ENCODE measurements at regions not wholly inside any gene's neighbourhood (a gene's known extent, or its start where the extent isn't known, plus 50 kb on each side); places are given as distances from the start of the nearest gene placed in this dataset.

DNA sequence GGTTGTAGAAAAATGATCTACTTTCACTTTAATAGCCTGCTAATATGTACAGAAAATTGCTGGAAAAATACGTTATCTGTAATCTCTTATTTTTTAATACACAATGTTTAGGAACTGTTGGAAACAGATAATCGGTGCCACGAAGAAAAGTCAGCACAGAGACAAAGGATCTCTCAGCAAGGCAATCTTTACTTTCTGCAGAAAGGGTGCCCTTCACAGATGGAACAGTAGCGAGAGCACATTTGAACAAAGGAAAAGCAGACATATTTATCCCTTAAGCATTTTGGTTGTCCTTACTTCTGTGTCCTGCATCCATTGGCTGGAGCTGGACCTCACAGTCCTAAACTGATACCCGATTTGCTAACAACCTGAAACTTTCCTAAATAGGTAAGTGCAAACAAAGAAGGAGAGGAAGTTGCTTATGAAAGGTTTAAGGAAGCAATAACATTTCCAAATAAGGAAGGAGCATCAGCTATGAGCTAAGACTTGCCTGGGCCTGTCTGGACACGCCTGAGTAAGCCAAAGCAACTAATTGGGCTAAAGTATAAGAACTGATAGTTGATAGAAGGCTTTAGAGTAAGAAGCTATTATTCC lies 640.0 kb downstream of the SH2D4B start:
- ATAC-seq (ENCODE audit: low read depth) (no peak), DNase-seq (no peak)
- BruUV-seq (replicated peaks): no TSS peak
- Histone ChIP-seq H3K4me3 (ENCODE audit: insufficient read depth, low read depth, low read length) (no peak overlapping the region), H2BK15ac (ENCODE audit: low read depth, low read length) (no peak overlapping the region), H2BK120ac (ENCODE audit: low read depth, low read length) (no peak overlapping the region), H3K18ac (ENCODE audit: low read depth, low read length) (no peak overlapping the region), H4K5ac (ENCODE audit: low read depth, low read length) (no peak overlapping the region), H3K4me2 (ENCODE audit: low read depth, low read length) (no peak overlapping the region), H2AK9ac (replicated peaks; ENCODE audit: low read depth, low read length, poor library complexity) (no peak overlapping the region), H4K91ac (ENCODE audit: insufficient read depth, low read depth, low read length) (no peak overlapping the region), H4K20me1 (ENCODE audit: insufficient read depth, low read length) (no peaks in the 10 kb centered on the region), H3K9ac (ENCODE audit: low read depth, low read length) (no peak overlapping the region), H3K23ac (ENCODE audit: low read depth, low read length) (no peak overlapping the region), H3K4ac (ENCODE audit: low read depth, low read length) (no peak overlapping the region), H2AFZ (replicated peaks; ENCODE audit: low read length, poor library complexity) (no peak overlapping the region), H3K27me3 (ENCODE audit: control insufficient read depth, insufficient read depth, low read length) (no peaks in the 10 kb centered on the region), H3K14ac (replicated peaks; ENCODE audit: low read depth, low read length) (no peak overlapping the region), H3K27ac (ENCODE audit: insufficient read depth, low read length) (no peak overlapping the region), H4K8ac (ENCODE audit: low read depth in 2 of 2, low read length in 2 of 2) (no peak overlapping the region), H3K79me1 (ENCODE audit: low read depth in 1 of 2, low read length in 2 of 2) (no peaks in the 10 kb centered on the region), H2AK5ac (ENCODE audit: low read depth, low read length) (no peak overlapping the region), H3K56ac (ENCODE audit: extremely low read depth, insufficient read depth, low read length) (no peak overlapping the region), H3K9me1 (ENCODE audit: insufficient read depth, low read length) (no peaks in the 10 kb centered on the region), H2BK20ac (ENCODE audit: low read depth, low read length) (no peak overlapping the region), H3K9me3 (ENCODE audit: control insufficient read depth, insufficient read depth, low read length) (peaks cover 2% of the 10 kb centered on the region), H3K4me1 (ENCODE audit: control insufficient read depth, insufficient read depth, low read length) (no peaks in the 10 kb centered on the region), H3K36me3 (ENCODE audit: control insufficient read depth, insufficient read depth, low read length) (no peaks in the 10 kb centered on the region), H2BK5ac (ENCODE audit: low read depth, low read length, poor library complexity, severe bottlenecking) (no peak overlapping the region)
- WGBS, 2 experiments (ENCODE audit: extremely low coverage in 2 of 2, insufficient read length in 1 of 2): 33% methylated on average over 1 of the region's 6 CpGs; no CpG with 5 or more reads in 1 of the 2 experiments
- ChIA-PET POLR2A (ENCODE audit: unreplicated experiment) (no interaction called here), CTCF (no interaction called here)
- in situ Hi-C loops (cut with MboI; ENCODE audit: low sequenced_read_pairs): no loop called here
- dilution Hi-C loops (cut with HindIII; ENCODE audit: low sequenced_read_pairs, unreplicated experiment): no loop called here
- intact Hi-C loops (cut with micrococcal nuclease): no loop called here
- no peak for TF ChIP-seq NFE2L2 (IDR thresholded peaks at IDR 0.05; ENCODE audit: low read depth, low read length)
- TF ChIP-seq CHD1 (IDR thresholded peaks at IDR 0.05; ENCODE audit: low read depth, low read length): no peak
- TF ChIP-seq, protein P1, sequence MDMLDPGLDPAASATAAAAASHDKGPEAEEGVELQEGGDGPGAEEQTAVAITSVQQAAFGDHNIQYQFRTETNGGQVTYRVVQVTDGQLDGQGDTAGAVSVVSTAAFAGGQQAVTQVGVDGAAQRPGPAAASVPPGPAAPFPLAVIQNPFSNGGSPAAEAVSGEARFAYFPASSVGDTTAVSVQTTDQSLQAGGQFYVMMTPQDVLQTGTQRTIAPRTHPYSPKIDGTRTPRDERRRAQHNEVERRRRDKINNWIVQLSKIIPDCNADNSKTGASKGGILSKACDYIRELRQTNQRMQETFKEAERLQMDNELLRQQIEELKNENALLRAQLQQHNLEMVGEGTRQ (IDR thresholded peaks at IDR 0.05; ENCODE audit: low read depth, low read length): no peak
- no peak for TF ChIP-seq SMC3 (IDR thresholded peaks at IDR 0.05; ENCODE audit: low read depth, low read length)
- TF ChIP-seq RAD21 (IDR thresholded peaks at IDR 0.05; ENCODE audit: low read length): no peak
- no peak for TF ChIP-seq MAFK (IDR thresholded peaks at IDR 0.05; ENCODE audit: low read depth, low read length)
- no peak for TF ChIP-seq RCOR1 (IDR thresholded peaks at IDR 0.05; ENCODE audit: insufficient replicate concordance, low read length)
- TF ChIP-seq FOS (IDR thresholded peaks at IDR 0.05; ENCODE audit: low read depth, low read length): no peak
- TF ChIP-seq CTCF (conservative IDR thresholded peaks at IDR 0.05; ENCODE audit: low read depth, low read length): no peak
- TF ChIP-seq MAZ (IDR thresholded peaks at IDR 0.05; ENCODE audit: borderline replicate concordance, low read depth, low read length): no peak
- no peak for TF ChIP-seq BHLHE40 (IDR thresholded peaks at IDR 0.05; ENCODE audit: low read depth, low read length)
- no peak for TF ChIP-seq CEBPB (IDR thresholded peaks at IDR 0.05; ENCODE audit: low read depth, low read length)
- TF ChIP-seq RFX5 (IDR thresholded peaks at IDR 0.05; ENCODE audit: low read depth, low read length): no peak

Measured in IMR-90 (cell line).